ENCODE measurements at regions not wholly inside any gene's neighbourhood (a gene's known extent, or its start where the extent isn't known, plus 50 kb on each side); places are given as distances from the start of the nearest gene placed in this dataset.

DNA sequence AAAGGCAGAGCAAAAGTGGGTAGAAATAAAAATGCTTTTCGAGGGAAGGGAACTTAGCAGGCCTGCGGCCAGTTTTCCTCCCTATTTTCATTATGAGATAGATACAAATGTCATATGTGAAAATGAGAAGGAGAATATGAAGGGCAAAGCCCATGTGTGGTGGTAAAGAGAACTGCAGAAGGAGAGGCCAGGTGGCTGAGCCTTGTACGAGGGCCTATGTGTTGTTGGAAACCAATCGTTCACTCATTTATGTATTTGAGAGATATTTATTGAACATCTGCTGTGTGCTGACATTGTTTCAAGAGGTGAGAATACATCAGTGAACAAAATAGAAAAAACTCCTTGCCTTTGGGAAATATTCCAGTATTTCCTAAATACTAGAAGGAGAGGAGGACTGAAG lies 147.7 kb downstream of the SH3BGRL2 start:
- Histone ChIP-seq H3K27ac (ENCODE audit: insufficient read depth in 1 of 2, low read depth in 1 of 2, low read length in 2 of 2, poor library complexity in 1 of 2, severe bottlenecking in 2 of 2) (no peak overlapping the region), H3K9me3 (ENCODE audit: control extremely low read depth in 1 of 5, control insufficient read depth in 4 of 5, insufficient read depth in 2 of 5, low read depth in 1 of 5, low read length in 4 of 5) (no peaks in the 10 kb centered on the region), H3K4me1 (ENCODE audit: control extremely low read depth in 1 of 4, control insufficient read depth in 4 of 4, insufficient read depth in 4 of 4, low read length in 3 of 4) (peaks cover 0 to 11% (median 5%) of the 10 kb centered on the region in 4 experiments), H3K36me3 (ENCODE audit: control insufficient read depth in 4 of 4, insufficient read depth in 4 of 4, low read length in 3 of 4) (no peaks in the 10 kb centered on the region), H3K4me3 (ENCODE audit: control insufficient read depth in 1 of 7, extremely low read depth in 1 of 7, insufficient read depth in 4 of 7, low read depth in 2 of 7, low read length in 6 of 7) (no peak overlapping the region), H3K27me3 (replicated peaks in 2 of 5; ENCODE audit: control insufficient read depth in 4 of 5, insufficient read depth in 5 of 5, low read length in 4 of 5) (peaks cover 0 to 7% (median 0%) of the 10 kb centered on the region in 5 experiments)
- WGBS (ENCODE audit: insufficient coverage) = 94% methylated on average over 3 of the region's 4 CpGs
- POLR2A ChIA-PET = no interaction called here
- CTCF ChIA-PET = interaction anchor here (0.7 to 2.1 kb wide), 16 partner anchors 8 to 94 kb away, joined by 3 to 9 read pairs (median 4); no protein-coding TSS in a partner anchor
- peak in 2 of 3 donors; percentile 30 to 36 for DNase-seq

DNA sequence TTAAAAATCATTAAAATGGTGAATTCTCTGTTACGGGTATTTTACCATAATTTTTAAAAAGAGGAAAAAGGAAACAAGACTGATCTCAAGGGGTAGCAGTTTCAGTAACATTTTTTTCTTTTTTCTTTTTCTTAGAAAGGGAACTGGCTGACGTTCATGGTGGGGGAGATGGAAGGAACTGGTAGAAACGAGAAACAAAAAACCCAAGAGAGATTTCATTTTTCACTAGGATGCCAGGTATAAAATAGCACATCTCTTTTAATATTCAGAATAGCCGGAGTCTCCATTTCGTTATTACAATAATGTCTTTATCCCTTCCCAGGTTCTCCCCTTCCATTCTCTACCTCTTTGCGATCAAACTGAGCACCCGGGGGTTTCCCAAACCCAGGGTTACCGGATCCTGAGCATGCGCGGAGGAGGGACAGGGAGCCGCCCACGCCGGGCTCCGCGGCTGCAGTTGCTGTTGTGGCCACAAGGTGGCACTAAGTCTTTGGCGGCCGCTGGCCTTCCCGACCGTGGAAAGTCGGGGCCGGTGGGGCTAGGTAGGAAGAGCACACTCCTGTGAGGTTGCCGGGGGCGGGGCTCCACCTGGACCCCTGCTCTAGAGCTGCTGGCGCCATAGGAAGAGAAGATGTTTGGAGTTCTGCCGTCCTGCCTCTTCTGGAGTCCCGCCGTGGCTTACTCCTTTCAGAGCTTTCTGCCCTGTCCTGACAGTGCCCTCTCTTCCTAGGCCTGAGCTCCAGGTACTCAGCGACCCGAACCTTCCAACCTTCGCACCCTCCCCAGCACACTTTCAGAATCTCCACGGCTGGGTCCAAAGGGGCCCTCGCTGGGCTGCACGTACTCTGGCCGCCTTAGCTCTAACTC lies 146.8 kb downstream of the SH3BGRL2 start:
- H3K9me3 ChIP-seq (ENCODE audit: control extremely low read depth in 1 of 5, control insufficient read depth in 4 of 5, insufficient read depth in 2 of 5, low read depth in 1 of 5, low read length in 4 of 5) = no peaks in the 10 kb centered on the region
- ChIA-PET CTCF (interaction anchor here (0.7 to 2.1 kb wide), 16 partner anchors 9 to 95 kb away, joined by 3 to 9 read pairs (median 4); no protein-coding TSS in a partner anchor), POLR2A (no interaction called here)
- peak; percentile 72 to 87 (median 82) for DNase-seq
- 25% methylated on average over 29 of the region's 34 CpGs for WGBS (ENCODE audit: insufficient coverage)
- peak overlapping the region; percentile 46 to 55 for H3K27ac ChIP-seq (ENCODE audit: insufficient read depth in 1 of 2, low read depth in 1 of 2, low read length in 2 of 2, poor library complexity in 1 of 2, severe bottlenecking in 2 of 2)
- peaks cover 0 to 7% (median 0%) of the 10 kb centered on the region in 5 experiments for H3K27me3 ChIP-seq (replicated peaks in 2 of 5; ENCODE audit: control insufficient read depth in 4 of 5, insufficient read depth in 5 of 5, low read length in 4 of 5)
- no peaks in the 10 kb centered on the region for H3K36me3 ChIP-seq (ENCODE audit: control insufficient read depth in 4 of 4, insufficient read depth in 4 of 4, low read length in 3 of 4)
- peaks cover 0 to 11% (median 5%) of the 10 kb centered on the region in 4 experiments for H3K4me1 ChIP-seq (ENCODE audit: control extremely low read depth in 1 of 4, control insufficient read depth in 4 of 4, insufficient read depth in 4 of 4, low read length in 3 of 4)
- peak overlapping the region in 6 of 7 experiments; percentile 39 to 84 (median 58) for H3K4me3 ChIP-seq (ENCODE audit: control insufficient read depth in 1 of 7, extremely low read depth in 1 of 7, insufficient read depth in 4 of 7, low read depth in 2 of 7, low read length in 6 of 7)

DNA sequence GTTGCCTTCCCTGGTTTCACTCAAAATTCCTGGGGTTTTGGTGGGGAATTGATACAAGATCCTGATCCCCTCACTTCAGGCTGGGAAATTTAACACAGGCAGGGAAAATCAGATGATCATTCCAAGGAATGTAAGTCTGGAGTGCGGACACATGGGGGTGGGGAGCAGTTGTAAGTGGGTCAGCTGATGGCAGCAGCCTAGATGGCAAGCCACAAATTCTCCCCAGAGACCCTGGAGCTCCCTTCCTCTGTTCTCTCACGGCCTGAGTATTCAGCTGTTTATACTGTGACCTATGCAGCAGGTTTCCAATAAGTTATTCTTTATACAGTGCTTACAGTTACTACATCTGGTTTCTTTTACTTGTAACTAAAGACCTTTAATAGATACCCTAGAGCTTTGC lies 144.9 kb downstream of the SH3BGRL2 start:
- H3K4me1 ChIP-seq (ENCODE audit: control extremely low read depth in 1 of 4, control insufficient read depth in 4 of 4, insufficient read depth in 4 of 4, low read length in 3 of 4) = peaks cover 0 to 11% (median 5%) of the 10 kb centered on the region in 4 experiments
- ChIA-PET POLR2A (no interaction called here), CTCF (interaction anchor here (1.2 kb wide), 1 partner anchor 15 kb away, joined by 3 read pairs; no protein-coding TSS in a partner anchor)
- no peak overlapping the region for H3K4me3 ChIP-seq (ENCODE audit: control insufficient read depth in 1 of 7, extremely low read depth in 1 of 7, insufficient read depth in 4 of 7, low read depth in 2 of 7, low read length in 6 of 7)
- no peak for DNase-seq
- H3K9me3 ChIP-seq (ENCODE audit: control extremely low read depth in 1 of 5, control insufficient read depth in 4 of 5, insufficient read depth in 2 of 5, low read depth in 1 of 5, low read length in 4 of 5) = no peaks in the 10 kb centered on the region
- H3K27ac ChIP-seq (ENCODE audit: insufficient read depth in 1 of 2, low read depth in 1 of 2, low read length in 2 of 2, poor library complexity in 1 of 2, severe bottlenecking in 2 of 2) = no peak overlapping the region
- WGBS (ENCODE audit: insufficient coverage) = 100% methylated on average over 1 of the region's 2 CpGs
- H3K27me3 ChIP-seq (replicated peaks in 2 of 5; ENCODE audit: control insufficient read depth in 4 of 5, insufficient read depth in 5 of 5, low read length in 4 of 5) = peaks cover 0 to 9% (median 0%) of the 10 kb centered on the region in 5 experiments
- no peaks in the 10 kb centered on the region for H3K36me3 ChIP-seq (ENCODE audit: control insufficient read depth in 4 of 4, insufficient read depth in 4 of 4, low read length in 3 of 4)

DNA sequence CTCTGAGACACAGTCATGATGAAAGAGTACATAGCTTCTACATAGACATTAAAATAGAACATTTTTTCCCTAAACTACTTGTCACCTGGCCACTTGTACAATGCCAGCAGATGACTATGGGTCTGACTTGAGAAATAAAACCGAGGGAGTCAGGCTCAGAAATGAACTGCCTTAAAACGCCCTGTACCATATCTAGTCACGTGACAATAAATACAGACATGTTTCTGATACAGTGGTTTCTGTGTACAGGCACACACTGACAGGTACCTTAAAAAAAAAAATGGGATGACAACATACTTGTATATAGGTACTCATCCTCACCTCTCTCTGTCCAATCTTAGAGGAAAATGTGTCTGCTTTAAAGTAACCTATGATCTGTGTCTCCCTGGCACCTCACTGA lies 144.1 kb downstream of the SH3BGRL2 start:
- Histone ChIP-seq H3K4me1 (ENCODE audit: control extremely low read depth in 1 of 4, control insufficient read depth in 4 of 4, insufficient read depth in 4 of 4, low read length in 3 of 4) (peaks cover 0 to 11% (median 5%) of the 10 kb centered on the region in 4 experiments), H3K27me3 (replicated peaks in 2 of 5; ENCODE audit: control insufficient read depth in 4 of 5, insufficient read depth in 5 of 5, low read length in 4 of 5) (peaks cover 0 to 9% (median 0%) of the 10 kb centered on the region in 5 experiments), H3K36me3 (ENCODE audit: control insufficient read depth in 4 of 4, insufficient read depth in 4 of 4, low read length in 3 of 4) (no peaks in the 10 kb centered on the region), H3K4me3 (ENCODE audit: control insufficient read depth in 1 of 7, extremely low read depth in 1 of 7, insufficient read depth in 4 of 7, low read depth in 2 of 7, low read length in 6 of 7) (no peak overlapping the region), H3K27ac (ENCODE audit: insufficient read depth in 1 of 2, low read depth in 1 of 2, low read length in 2 of 2, poor library complexity in 1 of 2, severe bottlenecking in 2 of 2) (no peak overlapping the region), H3K9me3 (ENCODE audit: control extremely low read depth in 1 of 5, control insufficient read depth in 4 of 5, insufficient read depth in 2 of 5, low read depth in 1 of 5, low read length in 4 of 5) (no peaks in the 10 kb centered on the region)
- POLR2A ChIA-PET = no interaction called here
- 97% methylated on average over 3 of the region's 3 CpGs for WGBS (ENCODE audit: insufficient coverage)
- no peak for DNase-seq
- CTCF ChIA-PET = interaction anchor here (0.7 to 1.2 kb wide), 2 partner anchors 16 to 26 kb away, joined by 3 read pairs; no protein-coding TSS in a partner anchor

DNA sequence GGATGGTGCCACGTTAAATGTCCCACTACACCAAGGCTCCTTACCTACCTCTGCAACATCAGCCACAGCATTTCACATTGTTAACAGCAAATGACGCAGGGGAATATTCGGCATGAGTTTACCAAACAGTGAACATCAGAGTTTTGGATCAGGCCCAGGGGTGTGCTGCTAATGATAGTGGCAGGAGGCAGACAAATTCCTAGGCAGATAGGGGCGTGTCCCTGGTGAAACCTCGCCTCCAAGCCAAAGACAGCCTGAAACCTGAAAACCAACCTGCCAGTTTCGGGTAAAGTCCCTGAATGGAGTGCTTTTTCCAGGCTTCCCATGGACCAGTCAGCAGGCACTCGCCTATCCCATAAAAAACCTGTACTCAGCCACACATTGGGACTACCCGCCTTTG lies 133.6 kb downstream of the SH3BGRL2 start:
- ChIA-PET POLR2A (no interaction called here), CTCF (interaction anchor here (0.6 to 1.2 kb wide), 2 partner anchors 14 to 36 kb away, joined by 3 to 4 read pairs; no protein-coding TSS in a partner anchor)
- no peak for DNase-seq
- Histone ChIP-seq H3K4me3 (ENCODE audit: control insufficient read depth in 1 of 7, extremely low read depth in 1 of 7, insufficient read depth in 4 of 7, low read depth in 2 of 7, low read length in 6 of 7) (no peak overlapping the region), H3K36me3 (ENCODE audit: control insufficient read depth in 4 of 4, insufficient read depth in 4 of 4, low read length in 3 of 4) (no peaks in the 10 kb centered on the region), H3K27ac (ENCODE audit: insufficient read depth in 1 of 2, low read depth in 1 of 2, low read length in 2 of 2, poor library complexity in 1 of 2, severe bottlenecking in 2 of 2) (no peak overlapping the region), H3K27me3 (replicated peaks in 2 of 5; ENCODE audit: control insufficient read depth in 4 of 5, insufficient read depth in 5 of 5, low read length in 4 of 5) (no peaks in the 10 kb centered on the region), H3K4me1 (ENCODE audit: control extremely low read depth in 1 of 4, control insufficient read depth in 4 of 4, insufficient read depth in 4 of 4, low read length in 3 of 4) (no peaks in the 10 kb centered on the region), H3K9me3 (ENCODE audit: control extremely low read depth in 1 of 5, control insufficient read depth in 4 of 5, insufficient read depth in 2 of 5, low read depth in 1 of 5, low read length in 4 of 5) (peaks cover 0 to 13% (median 0%) of the 10 kb centered on the region in 5 experiments)
- WGBS (ENCODE audit: insufficient coverage) = 94% methylated on average over 8 of the region's 8 CpGs

DNA sequence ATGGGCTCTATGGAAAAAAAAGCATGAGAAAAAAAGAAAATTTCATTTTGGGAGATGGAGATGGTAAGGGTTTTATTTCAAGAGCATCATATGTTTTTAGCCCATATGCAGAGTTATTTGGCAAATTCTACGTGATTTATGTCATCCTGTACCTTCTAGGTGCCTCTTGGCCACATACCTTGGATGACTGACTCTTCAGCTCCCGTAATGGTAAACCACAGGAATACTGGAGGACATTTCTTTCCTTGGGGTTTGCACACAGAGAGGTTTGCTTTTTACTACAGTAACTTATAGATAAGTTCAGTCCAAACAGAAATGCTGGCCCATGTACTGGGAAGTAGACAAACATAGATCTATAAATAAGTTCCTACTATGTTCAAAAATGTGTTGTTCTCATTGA lies 132.2 kb downstream of the SH3BGRL2 start:
- H3K27ac ChIP-seq (ENCODE audit: insufficient read depth in 1 of 2, low read depth in 1 of 2, low read length in 2 of 2, poor library complexity in 1 of 2, severe bottlenecking in 2 of 2) = no peak overlapping the region
- ChIA-PET CTCF (interaction anchor here (1.2 to 2.3 kb wide), 3 partner anchors 15 to 106 kb away, joined by 3 to 9 read pairs (median 4); no protein-coding TSS in a partner anchor), POLR2A (no interaction called here)
- DNase-seq = no peak
- H3K9me3 ChIP-seq (ENCODE audit: control extremely low read depth in 1 of 5, control insufficient read depth in 4 of 5, insufficient read depth in 2 of 5, low read depth in 1 of 5, low read length in 4 of 5) = peaks cover 0 to 13% (median 0%) of the 10 kb centered on the region in 5 experiments
- no peaks in the 10 kb centered on the region for H3K27me3 ChIP-seq (replicated peaks in 2 of 5; ENCODE audit: control insufficient read depth in 4 of 5, insufficient read depth in 5 of 5, low read length in 4 of 5)
- H3K36me3 ChIP-seq (ENCODE audit: control insufficient read depth in 4 of 4, insufficient read depth in 4 of 4, low read length in 3 of 4) = no peaks in the 10 kb centered on the region
- 100% methylated on average over 2 of the region's 2 CpGs for WGBS (ENCODE audit: insufficient coverage)
- no peaks in the 10 kb centered on the region for H3K4me1 ChIP-seq (ENCODE audit: control extremely low read depth in 1 of 4, control insufficient read depth in 4 of 4, insufficient read depth in 4 of 4, low read length in 3 of 4)
- H3K4me3 ChIP-seq (ENCODE audit: control insufficient read depth in 1 of 7, extremely low read depth in 1 of 7, insufficient read depth in 4 of 7, low read depth in 2 of 7, low read length in 6 of 7) = no peak overlapping the region

DNA sequence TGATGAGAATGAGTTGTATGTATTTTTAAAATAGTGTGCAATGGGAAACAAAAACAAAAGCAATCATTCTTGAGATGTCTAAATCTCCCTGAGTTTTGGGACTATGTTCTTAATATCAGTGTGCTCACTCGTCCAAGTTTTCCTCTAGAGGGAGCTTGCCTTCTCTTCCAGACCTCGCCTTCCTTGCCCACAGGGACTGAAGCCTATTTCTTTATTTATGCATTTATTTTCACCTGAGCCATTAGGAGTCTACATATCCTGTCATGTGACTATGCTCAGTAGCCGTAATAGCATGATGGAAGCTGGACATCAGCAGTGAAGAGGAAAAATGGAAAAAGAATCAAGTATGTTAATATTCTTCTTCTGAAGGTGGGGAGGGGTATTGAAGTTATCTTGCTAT lies 131.2 kb downstream of the SH3BGRL2 start:
- CTCF ChIA-PET = interaction anchor here (1.2 to 2.3 kb wide), 3 partner anchors 16 to 107 kb away, joined by 3 to 9 read pairs (median 4); no protein-coding TSS in a partner anchor
- POLR2A ChIA-PET = no interaction called here
- no peaks in the 10 kb centered on the region for H3K4me1 ChIP-seq (ENCODE audit: control extremely low read depth in 1 of 4, control insufficient read depth in 4 of 4, insufficient read depth in 4 of 4, low read length in 3 of 4)

More for the DNA sequence above, 131.2 kb downstream of the SH3BGRL2 start:
- 43% methylated on average over 3 of the region's 3 CpGs for whole genome bisulfite sequencing (ENCODE audit: insufficient coverage)
- Histone ChIP-seq H3K36me3 (ENCODE audit: control insufficient read depth in 4 of 4, insufficient read depth in 4 of 4, low read length in 3 of 4) (no peaks in the 10 kb centered on the region), H3K27ac (ENCODE audit: insufficient read depth in 1 of 2, low read depth in 1 of 2, low read length in 2 of 2, poor library complexity in 1 of 2, severe bottlenecking in 2 of 2) (no peak overlapping the region), H3K9me3 (ENCODE audit: control extremely low read depth in 1 of 5, control insufficient read depth in 4 of 5, insufficient read depth in 2 of 5, low read depth in 1 of 5, low read length in 4 of 5) (peaks cover 0 to 10% (median 0%) of the 10 kb centered on the region in 5 experiments), H3K4me3 (ENCODE audit: control insufficient read depth in 1 of 7, extremely low read depth in 1 of 7, insufficient read depth in 4 of 7, low read depth in 2 of 7, low read length in 6 of 7) (no peak overlapping the region), H3K27me3 (replicated peaks in 2 of 5; ENCODE audit: control insufficient read depth in 4 of 5, insufficient read depth in 5 of 5, low read length in 4 of 5) (peaks cover 0 to 2% (median 0%) of the 10 kb centered on the region in 5 experiments)
- DNase-seq = peak in 1 of 3 donors; percentile 4
